Smooth muscle cell (in vitro differentiated cells): ENCODE measurements at regions not wholly inside any gene's neighbourhood (a gene's known extent, or its start where the extent isn't known, plus 50 kb on each side); places are given as distances from the start of the nearest gene placed in this dataset.
A peak's percentile ranks its signal among the peaks of the same experiment; 100 is the strongest.

Experiments used
- DNase-seq: peaks from one replicate; lab custom pipeline; 2025; ENCODE audit not compliant: unreplicated experiment; lab: John Stamatoyannopoulos, UW
- H2AFZ ChIP-seq: fragments of 200-600 bp; sonication (generic); 2 replicates; pipeline ENCODE4 v1.6.0; 2016; ENCODE audit warnings: antibody characterized with exemption, low read depth, mild to moderate bottlenecking
- H3F3A ChIP-seq: fragments of 200-600 bp; sonication (generic); 2 replicates; pipeline ENCODE4 v1.6.0; 2017; ENCODE audit warnings: antibody characterized with exemption, low read depth
- H3K27ac ChIP-seq: fragments of 200-600 bp; sonication (generic); 2 replicates; pipeline ENCODE4 v1.5.1; 2016; ENCODE audit warnings: low read depth, mild to moderate bottlenecking
- H3K27me3 ChIP-seq: fragments of 200-600 bp; sonication (generic); 2 replicates; pipeline ENCODE4 v1.6.1; 2016; ENCODE audit warnings: low read depth, mild to moderate bottlenecking
- H3K36me3 ChIP-seq: fragments of 200-600 bp; sonication (generic); 2 replicates; pipeline ENCODE4 v1.5.1; 2016; ENCODE audit warnings: low read depth
- H3K4me1 ChIP-seq: fragments of 200-600 bp; sonication (generic); 2 replicates; pipeline ENCODE4 v1.5.1; 2016; ENCODE audit warnings: low read depth
- H3K4me2 ChIP-seq: fragments of 200-600 bp; sonication (generic); 2 replicates; pipeline ENCODE4 v1.6.0; 2016; ENCODE audit warnings: mild to moderate bottlenecking
- H3K4me3 ChIP-seq: fragments of 200-600 bp; sonication (generic); 2 replicates; pipeline ENCODE4 v1.5.1; 2016; ENCODE audit warnings: mild to moderate bottlenecking
- H3K79me2 ChIP-seq: fragments of 200-600 bp; sonication (generic); 2 replicates; pipeline ENCODE4 v1.6.0; 2016; ENCODE audit warnings: low read depth, mild to moderate bottlenecking
- H3K9ac ChIP-seq: fragments of 200-600 bp; sonication (generic); 2 replicates; pipeline ENCODE4 v1.6.0; 2016; ENCODE audit warnings: low read depth
- H3K9me3 ChIP-seq: fragments of 200-600 bp; sonication (generic); replicated peaks from 2 replicates; pipeline ENCODE4 v1.5.1; 2016; ENCODE audit warnings: low read depth
- H4K20me1 ChIP-seq: fragments of 200-600 bp; sonication (generic); 2 replicates; pipeline ENCODE4 v1.6.0; 2016; ENCODE audit warnings: low read depth
- WGBS: methylation state at CpG from one replicate; pipeline ENCODE4 v1.1.7; 2016; ENCODE audit warnings: low lambda C conversion rate; 5-methylcytosine and 5-hydroxymethylcytosine counted together
- TF ChIP-seq, protein P1 (sequence below): fragments of 200-600 bp; sonication (generic); IDR thresholded peaks from 2 replicates; pipeline ENCODE4 v1.5.1; 2017; ENCODE audit warnings: borderline replicate concordance, mild to moderate bottlenecking, antibody characterized with exemption; ENCODE audit not compliant: insufficient read depth, poor library complexity, severe bottlenecking

DNA sequence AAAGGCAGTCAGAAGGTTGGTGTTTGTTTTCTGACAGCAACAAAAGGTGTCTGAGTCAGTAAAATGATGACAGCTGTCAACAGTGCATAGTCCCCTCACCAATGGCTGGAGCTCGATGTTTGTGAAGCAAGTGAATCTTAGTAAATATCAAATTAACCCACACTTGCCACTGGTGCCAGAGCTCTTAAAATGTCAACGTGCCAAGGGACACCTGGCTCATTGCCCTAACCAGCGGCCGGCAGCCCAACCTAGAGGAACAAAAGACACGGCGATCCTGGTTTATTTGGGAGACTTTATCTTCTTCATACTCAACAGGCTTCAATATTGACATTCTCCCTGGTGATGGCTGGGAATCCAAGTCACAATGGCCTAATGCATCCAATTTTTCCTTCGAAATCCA is 143.4 kb downstream of the CPEB2 start:
- TF ChIP-seq, protein P1, sequence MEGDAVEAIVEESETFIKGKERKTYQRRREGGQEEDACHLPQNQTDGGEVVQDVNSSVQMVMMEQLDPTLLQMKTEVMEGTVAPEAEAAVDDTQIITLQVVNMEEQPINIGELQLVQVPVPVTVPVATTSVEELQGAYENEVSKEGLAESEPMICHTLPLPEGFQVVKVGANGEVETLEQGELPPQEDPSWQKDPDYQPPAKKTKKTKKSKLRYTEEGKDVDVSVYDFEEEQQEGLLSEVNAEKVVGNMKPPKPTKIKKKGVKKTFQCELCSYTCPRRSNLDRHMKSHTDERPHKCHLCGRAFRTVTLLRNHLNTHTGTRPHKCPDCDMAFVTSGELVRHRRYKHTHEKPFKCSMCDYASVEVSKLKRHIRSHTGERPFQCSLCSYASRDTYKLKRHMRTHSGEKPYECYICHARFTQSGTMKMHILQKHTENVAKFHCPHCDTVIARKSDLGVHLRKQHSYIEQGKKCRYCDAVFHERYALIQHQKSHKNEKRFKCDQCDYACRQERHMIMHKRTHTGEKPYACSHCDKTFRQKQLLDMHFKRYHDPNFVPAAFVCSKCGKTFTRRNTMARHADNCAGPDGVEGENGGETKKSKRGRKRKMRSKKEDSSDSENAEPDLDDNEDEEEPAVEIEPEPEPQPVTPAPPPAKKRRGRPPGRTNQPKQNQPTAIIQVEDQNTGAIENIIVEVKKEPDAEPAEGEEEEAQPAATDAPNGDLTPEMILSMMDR, result no peak
- WGBS, result 92% methylated on average over 7 of the region's 7 CpGs

DNA sequence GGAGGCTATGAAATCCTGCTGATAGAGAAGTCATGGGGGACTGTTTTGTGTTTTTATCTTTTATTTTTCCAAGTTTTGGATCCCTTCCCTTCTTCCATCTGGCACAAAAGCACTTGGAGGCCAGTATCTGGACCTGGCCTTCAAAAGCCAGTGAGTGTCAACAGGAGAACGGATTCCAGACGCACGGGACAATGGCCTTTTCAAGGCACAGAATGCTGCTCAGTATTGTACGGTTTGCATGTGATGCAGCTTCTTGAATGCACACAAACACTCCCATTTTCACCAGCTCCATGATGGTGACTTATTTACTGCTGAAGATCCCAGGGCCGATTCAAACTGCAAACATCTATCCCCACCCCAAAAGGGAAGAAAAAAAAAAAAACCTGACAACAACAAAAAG is 145.4 kb downstream of the CPEB2 start:
- Histone ChIP-seq H3K9ac (no peak overlapping the region), H3K9me3 (no peaks in the 10 kb centered on the region), H3K4me2 (no peak overlapping the region), H3K27ac (no peak overlapping the region), H4K20me1 (no peaks in the 10 kb centered on the region), H2AFZ (no peak overlapping the region), H3K79me2 (no peaks in the 10 kb centered on the region), H3K4me3 (no peak overlapping the region), H3K27me3 (no peaks in the 10 kb centered on the region), H3K4me1 (peaks cover 20% of the 10 kb centered on the region), H3K36me3 (no peaks in the 10 kb centered on the region), H3F3A (peaks cover 4% of the 10 kb centered on the region)
- no peak for DNase-seq
- 62% methylated on average over 5 of the region's 5 CpGs for WGBS
- TF ChIP-seq, protein P1, result no peak

More for the DNA sequence above, 143.4 kb downstream of the CPEB2 start:
- Histone ChIP-seq H3K27me3 (no peaks in the 10 kb centered on the region), H3K4me1 (peaks cover 20% of the 10 kb centered on the region), H4K20me1 (no peaks in the 10 kb centered on the region), H3K4me2 (no peak overlapping the region), H3K9me3 (no peaks in the 10 kb centered on the region), H3F3A (peaks cover 4% of the 10 kb centered on the region), H2AFZ (no peak overlapping the region), H3K9ac (no peak overlapping the region), H3K36me3 (no peaks in the 10 kb centered on the region), H3K79me2 (no peaks in the 10 kb centered on the region), H3K4me3 (no peak overlapping the region), H3K27ac (no peak overlapping the region)
- no peak for DNase-seq

DNA sequence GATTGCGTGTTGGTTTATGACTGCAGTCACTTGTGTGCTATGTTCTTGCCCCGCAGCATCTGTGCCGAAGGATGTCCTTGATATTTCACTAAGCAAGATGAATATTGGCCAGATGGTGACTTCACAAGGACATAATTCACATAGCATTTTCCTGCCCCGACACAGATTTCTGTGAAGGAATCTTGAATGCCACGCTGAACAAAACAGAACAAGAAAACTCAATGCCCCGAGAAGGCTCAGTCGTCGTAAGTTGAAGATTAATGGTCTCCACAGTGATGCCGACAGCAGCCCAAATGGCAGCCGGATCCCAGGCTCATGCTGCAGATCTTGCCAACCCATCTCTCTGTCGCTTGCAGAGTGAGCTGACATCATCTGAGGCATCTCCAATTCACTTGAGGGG is 145.9 kb downstream of the CPEB2 start:
- peaks cover 4% of the 10 kb centered on the region for H3F3A ChIP-seq
- WGBS, result 80% methylated on average over 11 of the region's 11 CpGs
- H3K9me3 ChIP-seq, result no peaks in the 10 kb centered on the region
- no peaks in the 10 kb centered on the region for H4K20me1 ChIP-seq
- TF ChIP-seq, protein P1, result no peak
- no peak overlapping the region for H3K9ac ChIP-seq
- H3K79me2 ChIP-seq, result no peaks in the 10 kb centered on the region
- no peaks in the 10 kb centered on the region for H3K27me3 ChIP-seq
- H3K4me2 ChIP-seq, result no peak overlapping the region
- H3K4me3 ChIP-seq, result no peak overlapping the region
- peaks cover 20% of the 10 kb centered on the region for H3K4me1 ChIP-seq
- H3K27ac ChIP-seq, result peak overlapping the region; percentile 71
- no peaks in the 10 kb centered on the region for H3K36me3 ChIP-seq
- peak overlapping the region; percentile 74 for H2AFZ ChIP-seq
- no peak for DNase-seq

- Histone ChIP-seq H3F3A (peaks cover 4% of the 10 kb centered on the region), H3K4me1 (peaks cover 20% of the 10 kb centered on the region), H3K36me3 (no peaks in the 10 kb centered on the region), H3K4me3 (no peak overlapping the region), H2AFZ (peak overlapping the region; percentile 74), H3K27ac (peak overlapping the region; percentile 71), H3K27me3 (no peaks in the 10 kb centered on the region), H3K9ac (no peak overlapping the region), H3K9me3 (no peaks in the 10 kb centered on the region), H3K79me2 (no peaks in the 10 kb centered on the region), H4K20me1 (no peaks in the 10 kb centered on the region), H3K4me2 (peak overlapping the region; percentile 72)
- DNase-seq, result no peak
- 73% methylated on average over 7 of the region's 7 CpGs for WGBS
- TF ChIP-seq, protein P1, result no peak
Measured at GRCh38 chr4:15148691-15149090, 146.4 kb downstream of the CPEB2 start.
